ENCODE measurements at regions not wholly inside any gene's neighbourhood (a gene's known extent, or its start where the extent isn't known, plus 50 kb on each side); places are given as distances from the start of the nearest gene placed in this dataset.
A peak's percentile ranks its signal among the peaks of the same experiment; 100 is the strongest.

GRCh38 chr12:92302041-92302829, 156.6 kb upstream of the BTG1 start:
- FAIRE-seq (no peak), DNase-seq (ENCODE audit: insufficient read length) (no peak)
- TF ChIP-seq POLR2AphosphoS5 (IDR thresholded peaks at IDR 0.05; ENCODE audit: low read depth, low read length), result no peak
- no peak for TF ChIP-seq TAF1 (IDR thresholded peaks at IDR 0.05; ENCODE audit: borderline replicate concordance, low read depth, low read length)

DNA sequence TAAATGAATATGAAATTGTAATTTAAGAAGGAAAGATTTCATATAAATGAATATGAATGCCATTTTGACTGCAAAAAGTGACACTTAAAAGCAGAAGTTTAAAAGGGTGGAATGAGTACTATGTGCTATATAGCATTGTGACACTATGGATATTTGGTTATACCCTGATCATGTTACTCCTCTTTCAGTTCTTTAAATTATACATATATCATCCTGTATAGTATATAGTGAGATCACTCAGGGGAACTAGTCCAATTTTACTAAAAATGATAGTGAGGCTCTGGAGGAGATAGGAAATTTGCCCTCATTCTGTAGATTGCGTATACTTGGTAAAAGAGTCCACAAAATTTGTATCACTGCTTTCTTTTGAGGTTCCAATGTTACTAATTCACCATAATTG, 155.7 kb upstream of the BTG1 start:
- TF ChIP-seq TAF1 (IDR thresholded peaks at IDR 0.05; ENCODE audit: borderline replicate concordance, low read depth, low read length) (no peak), POLR2A (IDR thresholded peaks at IDR 0.05; ENCODE audit: low read depth, low read length) (no peak), POLR2AphosphoS5 (IDR thresholded peaks at IDR 0.05; ENCODE audit: low read depth, low read length) (no peak)
- DNase-seq (ENCODE audit: insufficient read length) (no peak), FAIRE-seq (no peak)

DNA sequence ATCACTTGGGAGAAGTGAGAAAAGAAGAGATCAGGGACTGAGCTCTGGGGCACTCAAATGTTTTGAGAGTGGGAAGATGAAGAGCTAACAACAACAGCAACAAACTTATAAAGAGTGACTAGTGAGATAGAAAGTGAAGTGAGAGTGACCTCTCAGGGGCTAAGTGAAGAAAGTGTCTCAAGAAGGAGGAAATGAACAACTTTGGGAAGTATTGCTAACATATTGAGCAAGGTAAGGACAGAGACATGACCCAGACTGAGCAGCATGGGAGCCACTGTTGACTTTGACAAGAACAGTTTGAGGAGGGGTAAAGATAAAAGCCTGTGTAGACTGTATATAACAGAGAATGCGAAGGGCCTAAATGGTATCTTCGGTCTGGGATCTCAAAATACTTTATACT, 155.1 kb upstream of the BTG1 start:
- no peak for FAIRE-seq
- TF ChIP-seq TAF1 (IDR thresholded peaks at IDR 0.05; ENCODE audit: borderline replicate concordance, low read depth, low read length) (no peak), POLR2AphosphoS5 (IDR thresholded peaks at IDR 0.05; ENCODE audit: low read depth, low read length) (no peak), POLR2A (IDR thresholded peaks at IDR 0.05; ENCODE audit: low read depth, low read length) (no peak)
- DNase-seq (ENCODE audit: insufficient read length), result no peak

GRCh38 chr12:92299744-92300143, 154.1 kb upstream of the BTG1 start:
- no peak for DNase-seq (ENCODE audit: insufficient read length)
- FAIRE-seq, result no peak
- TF ChIP-seq POLR2A (IDR thresholded peaks at IDR 0.05; ENCODE audit: low read depth, low read length), result no peak
- TF ChIP-seq POLR2AphosphoS5 (IDR thresholded peaks at IDR 0.05; ENCODE audit: low read depth, low read length), result no peak
- no peak for TF ChIP-seq TAF1 (IDR thresholded peaks at IDR 0.05; ENCODE audit: borderline replicate concordance, low read depth, low read length)

- FAIRE-seq (no peak), DNase-seq (ENCODE audit: insufficient read length) (no peak)
- TF ChIP-seq POLR2AphosphoS5 (IDR thresholded peaks at IDR 0.05; ENCODE audit: low read depth, low read length) (no peak), POLR2A (IDR thresholded peaks at IDR 0.05; ENCODE audit: low read depth, low read length) (no peak), TAF1 (IDR thresholded peaks at IDR 0.05; ENCODE audit: borderline replicate concordance, low read depth, low read length) (no peak)
Observed at GRCh38 chr12:92299344-92299743, 153.7 kb upstream of the BTG1 start.

DNA sequence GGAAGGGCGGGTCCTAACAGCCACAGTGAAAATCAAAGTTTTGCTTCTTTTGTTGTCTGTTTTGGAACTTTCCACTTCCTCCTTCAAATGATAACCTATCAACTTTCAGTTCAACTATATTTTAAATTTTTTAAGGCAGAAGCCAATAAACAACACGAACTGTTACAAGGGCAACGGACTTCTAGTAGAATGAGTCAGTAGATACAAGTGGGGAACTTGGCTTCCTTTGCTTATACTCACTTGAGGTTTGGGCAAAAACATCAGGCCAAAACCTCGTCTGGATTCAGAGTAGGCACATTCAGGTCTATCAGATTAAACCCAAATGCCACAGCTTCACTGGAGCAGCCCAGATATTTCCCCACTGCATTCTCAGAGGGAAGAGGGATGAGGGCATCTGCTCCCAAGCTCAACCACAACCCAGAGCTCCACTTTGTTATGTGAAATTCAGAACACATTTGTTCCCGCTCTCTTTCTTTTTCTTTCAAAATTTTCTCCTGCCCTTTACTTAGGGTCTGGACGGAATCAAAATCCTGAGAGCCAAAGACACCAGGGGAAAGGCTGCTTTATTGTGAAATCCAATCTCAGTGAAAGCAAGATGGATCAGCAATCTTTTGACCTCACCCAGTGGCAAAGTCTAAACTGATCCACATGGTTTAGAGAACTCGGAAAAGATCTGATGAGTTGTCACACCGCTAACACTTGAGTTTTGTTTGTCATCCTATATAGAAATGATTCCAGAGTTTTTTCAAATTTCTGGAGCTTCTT, 152.5 kb upstream of the BTG1 start:
- peak; percentile 66 for FAIRE-seq
- TF ChIP-seq TAF1 (IDR thresholded peaks at IDR 0.05; ENCODE audit: borderline replicate concordance, low read depth, low read length) (no peak), POLR2A (IDR thresholded peaks at IDR 0.05; ENCODE audit: low read depth, low read length) (no peak), POLR2AphosphoS5 (IDR thresholded peaks at IDR 0.05; ENCODE audit: low read depth, low read length) (no peak)
- DNase-seq (ENCODE audit: insufficient read length), result no peak

DNA sequence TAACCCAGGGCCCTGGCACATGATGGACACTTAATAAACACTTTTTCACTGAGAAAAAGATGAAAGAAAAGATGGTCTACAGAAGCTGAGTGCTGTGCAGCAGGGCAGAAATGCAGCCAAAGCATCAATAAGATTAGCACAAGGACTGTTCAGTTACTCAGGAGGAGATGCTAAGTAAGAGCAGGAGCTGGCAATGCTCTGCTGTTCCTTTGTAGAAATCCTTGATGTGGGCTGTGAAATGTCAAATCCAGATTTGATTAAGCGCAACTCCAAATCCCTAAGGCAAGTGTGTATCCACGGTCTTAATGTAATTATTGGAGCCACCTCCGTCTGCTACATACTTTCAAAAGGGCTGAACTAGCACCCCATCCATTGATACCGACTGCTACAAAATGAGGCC, 151.8 kb upstream of the BTG1 start:
- FAIRE-seq, result no peak
- TF ChIP-seq POLR2AphosphoS5 (IDR thresholded peaks at IDR 0.05; ENCODE audit: low read depth, low read length) (no peak), POLR2A (IDR thresholded peaks at IDR 0.05; ENCODE audit: low read depth, low read length) (no peak), TAF1 (IDR thresholded peaks at IDR 0.05; ENCODE audit: borderline replicate concordance, low read depth, low read length) (no peak)
- DNase-seq (ENCODE audit: insufficient read length), result no peak

DNA sequence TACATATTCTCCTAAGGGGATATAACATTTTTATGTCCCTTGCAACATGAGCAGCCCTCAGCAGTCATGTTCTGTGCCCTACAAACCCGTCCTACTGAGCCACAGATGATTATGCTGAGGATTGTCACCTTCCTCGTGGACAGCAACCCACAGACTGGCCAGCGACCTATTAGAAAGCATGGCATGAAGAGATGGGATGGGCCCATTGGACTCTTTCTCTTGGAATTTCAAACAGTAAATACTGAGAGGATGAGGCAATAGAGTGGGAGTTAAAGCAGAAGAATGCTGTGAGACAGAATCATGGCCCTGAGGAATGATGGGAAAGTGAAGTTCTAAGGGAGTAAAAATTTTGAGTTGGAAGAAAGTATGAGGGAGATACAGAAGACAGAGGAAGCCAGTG, 149.9 kb upstream of the BTG1 start:
- TF ChIP-seq POLR2A (IDR thresholded peaks at IDR 0.05; ENCODE audit: low read depth, low read length) (no peak), TAF1 (IDR thresholded peaks at IDR 0.05; ENCODE audit: borderline replicate concordance, low read depth, low read length) (no peak), POLR2AphosphoS5 (IDR thresholded peaks at IDR 0.05; ENCODE audit: low read depth, low read length) (no peak)
- no peak for FAIRE-seq
- DNase-seq (ENCODE audit: insufficient read length), result no peak

DNA sequence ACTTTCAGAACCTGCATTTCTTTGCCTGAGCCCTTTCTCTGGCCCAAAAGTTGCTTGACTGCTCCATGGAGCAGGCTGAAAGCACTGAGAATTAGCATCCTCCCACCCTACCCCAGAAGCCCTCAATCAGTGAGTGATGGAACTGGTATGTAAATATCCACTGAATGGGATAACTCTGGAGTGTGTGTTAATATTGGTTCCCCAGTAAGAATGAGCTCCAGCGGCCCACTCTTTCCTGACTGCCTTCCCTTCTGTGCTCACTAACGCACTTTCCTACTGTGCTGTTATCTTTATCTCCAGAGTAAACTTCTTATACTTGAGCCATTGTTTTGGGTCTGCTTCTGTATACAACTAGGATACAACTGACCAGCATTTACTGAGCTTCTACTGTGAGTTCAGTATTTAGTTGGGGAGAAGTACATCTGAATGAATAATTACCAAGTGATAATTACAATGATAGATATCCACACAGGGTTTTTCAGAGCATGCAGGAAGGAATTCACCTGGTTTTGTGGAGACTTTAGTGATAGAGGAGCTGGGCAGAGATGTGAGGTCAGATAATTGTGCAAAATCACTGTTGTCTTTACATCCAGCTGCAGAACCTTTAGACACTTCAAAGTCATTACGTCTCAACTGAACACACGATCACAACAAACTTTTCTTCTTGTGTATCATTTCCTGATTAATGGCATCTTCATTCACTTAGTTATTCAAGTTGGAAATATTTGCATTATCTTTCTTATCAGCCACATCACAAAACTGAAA, 149.2 kb upstream of the BTG1 start:
- DNase-seq (ENCODE audit: insufficient read length) (no peak), FAIRE-seq (no peak)
- TF ChIP-seq POLR2A (IDR thresholded peaks at IDR 0.05; ENCODE audit: low read depth, low read length), result no peak
- TF ChIP-seq TAF1 (IDR thresholded peaks at IDR 0.05; ENCODE audit: borderline replicate concordance, low read depth, low read length), result no peak
- no peak for TF ChIP-seq POLR2AphosphoS5 (IDR thresholded peaks at IDR 0.05; ENCODE audit: low read depth, low read length)

GRCh38 chr12:92292016-92292415, 146.4 kb upstream of the BTG1 start:
- FAIRE-seq (no peak), DNase-seq (ENCODE audit: insufficient read length) (no peak)
- TF ChIP-seq TAF1 (IDR thresholded peaks at IDR 0.05; ENCODE audit: borderline replicate concordance, low read depth, low read length), result no peak
- TF ChIP-seq POLR2AphosphoS5 (IDR thresholded peaks at IDR 0.05; ENCODE audit: low read depth, low read length), result no peak
- TF ChIP-seq POLR2A (IDR thresholded peaks at IDR 0.05; ENCODE audit: low read depth, low read length), result no peak

DNA sequence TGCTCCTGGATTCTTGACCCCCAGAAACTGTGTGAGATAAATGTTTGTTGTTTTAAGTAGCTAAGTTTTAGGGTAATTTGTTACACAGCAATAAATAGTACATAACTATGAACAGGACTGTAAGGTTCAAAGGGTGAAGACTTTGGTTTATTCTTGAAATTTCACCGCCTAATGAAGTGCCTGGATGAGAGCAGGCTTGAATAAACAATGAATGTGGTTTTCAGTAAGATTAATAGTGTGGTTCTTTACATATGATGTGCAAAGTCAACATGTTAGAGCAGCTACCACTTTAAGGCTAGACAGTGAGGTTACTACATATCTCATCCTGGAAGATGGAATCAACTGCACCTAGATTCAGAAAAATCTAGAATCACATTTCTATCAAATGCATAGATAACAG, 145.2 kb upstream of the BTG1 start:
- TF ChIP-seq POLR2A (IDR thresholded peaks at IDR 0.05; ENCODE audit: low read depth, low read length) (no peak), POLR2AphosphoS5 (IDR thresholded peaks at IDR 0.05; ENCODE audit: low read depth, low read length) (no peak), TAF1 (IDR thresholded peaks at IDR 0.05; ENCODE audit: borderline replicate concordance, low read depth, low read length) (no peak)
- DNase-seq (ENCODE audit: insufficient read length) (no peak), FAIRE-seq (no peak)
